ENCODE measurements at regions not wholly inside any gene's neighbourhood (a gene's known extent, or its start where the extent isn't known, plus 50 kb on each side); places are given as distances from the start of the nearest gene placed in this dataset.
"Not testable (repeated sequence)": the region's sequence is repeated elsewhere in the genome, so short reads cannot be mapped to it uniquely, and the experiment has no call there.

DNA sequence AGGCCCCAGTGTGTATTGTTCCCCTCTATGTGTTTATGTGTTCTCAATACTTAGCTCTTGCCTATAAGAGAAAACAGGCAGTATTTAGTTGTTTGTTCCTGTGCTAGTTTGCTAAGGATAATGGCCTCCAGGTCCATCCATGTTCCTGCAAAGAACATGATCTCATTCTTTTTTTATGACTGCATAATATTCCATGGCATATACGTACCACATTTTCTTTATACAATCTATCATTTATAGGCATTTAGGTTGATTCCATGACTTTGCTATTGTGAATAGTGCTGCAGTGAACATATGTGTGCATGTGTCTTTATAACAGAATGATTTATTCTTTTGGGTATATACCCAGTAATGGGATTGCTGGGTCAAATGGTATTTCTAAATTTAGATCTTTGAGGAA, 301.6 kb downstream of the PTGER3 start:
- H3K4me1 ChIP-seq (ENCODE audit: control insufficient read depth, insufficient read depth, low read length, poor library complexity, severe bottlenecking); H3K36me3 ChIP-seq (ENCODE audit: control insufficient read depth, insufficient read depth, low read length); H3K27ac ChIP-seq (ENCODE audit: low read depth, low read length, severe bottlenecking); H3K4me3 ChIP-seq (ENCODE audit: extremely low read depth, insufficient read depth, low read length, poor library complexity, severe bottlenecking): not testable (repeated sequence)
- peaks cover 10% of the 10 kb centered on the region for H3K9me3 ChIP-seq (ENCODE audit: control insufficient read depth, low read length)
- WGBS, 2 experiments (ENCODE audit: insufficient coverage in 2 of 2) = no CpG with 5 or more reads among the region's 1 CpG

DNA sequence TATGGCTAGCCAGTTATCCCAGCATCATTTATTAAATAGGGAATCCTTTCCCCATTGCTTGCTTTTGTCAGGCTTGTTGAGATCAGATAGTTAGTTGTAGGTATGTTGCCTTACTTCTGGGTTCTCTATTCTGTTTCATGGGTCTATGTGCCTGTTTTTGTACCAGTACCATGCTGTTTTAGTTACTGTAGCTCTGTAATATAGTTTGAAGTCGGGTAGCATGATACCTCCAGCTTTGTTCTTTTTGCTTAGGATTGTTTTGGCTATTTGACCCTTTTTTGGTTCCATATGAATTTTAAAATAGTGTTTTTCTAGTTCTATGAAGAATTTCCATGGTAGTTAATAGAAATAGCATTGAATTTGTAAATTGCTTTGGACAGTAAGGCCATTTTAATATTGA, 300.5 kb downstream of the PTGER3 start:
- not testable (repeated sequence) for H3K4me3 ChIP-seq (ENCODE audit: extremely low read depth, insufficient read depth, low read length, poor library complexity, severe bottlenecking); H3K36me3 ChIP-seq (ENCODE audit: control insufficient read depth, insufficient read depth, low read length); H3K27ac ChIP-seq (ENCODE audit: low read depth, low read length, severe bottlenecking); H3K4me1 ChIP-seq (ENCODE audit: control insufficient read depth, insufficient read depth, low read length, poor library complexity, severe bottlenecking)
- peaks cover 10% of the 10 kb centered on the region for H3K9me3 ChIP-seq (ENCODE audit: control insufficient read depth, low read length)
- WGBS, 2 experiments (ENCODE audit: insufficient coverage in 2 of 2) = no CpG with 5 or more reads among the region's 1 CpG

DNA sequence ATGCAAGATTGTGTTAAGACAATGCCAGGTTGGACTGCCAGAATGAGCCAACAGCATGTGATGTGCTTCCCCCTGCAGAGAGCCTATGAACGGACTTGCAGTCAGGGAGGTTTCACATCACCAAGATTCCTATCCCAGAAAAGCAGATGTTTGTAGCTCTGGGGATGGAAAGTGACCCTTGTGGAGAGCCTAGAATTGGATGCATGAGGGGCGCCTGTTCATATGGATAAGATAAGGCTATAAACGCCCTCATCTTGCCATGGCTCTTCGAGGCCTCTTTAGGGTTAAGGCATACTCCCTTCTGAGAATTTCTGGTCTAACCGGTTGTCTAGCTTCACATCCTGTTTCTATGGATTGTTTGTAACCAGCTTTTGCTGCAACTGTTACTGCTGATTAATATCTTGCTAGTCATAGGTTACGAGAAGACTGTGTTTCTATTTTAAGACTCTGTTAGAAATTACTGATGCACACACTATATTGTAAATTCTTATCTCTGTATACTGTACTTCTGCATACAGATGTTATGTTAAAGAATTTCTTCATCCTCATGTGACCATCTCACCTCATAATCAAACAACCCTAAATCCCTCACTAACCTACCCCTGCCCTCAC, 295.8 kb downstream of the PTGER3 start:
- H3K4me3 ChIP-seq (ENCODE audit: extremely low read depth, insufficient read depth, low read length, poor library complexity, severe bottlenecking); H3K36me3 ChIP-seq (ENCODE audit: control insufficient read depth, insufficient read depth, low read length); H3K9me3 ChIP-seq (ENCODE audit: control insufficient read depth, low read length); H3K4me1 ChIP-seq (ENCODE audit: control insufficient read depth, insufficient read depth, low read length, poor library complexity, severe bottlenecking); H3K27ac ChIP-seq (ENCODE audit: low read depth, low read length, severe bottlenecking): not testable (repeated sequence)
- 88 to 93% methylated on average over 1 to 3 of the region's 6 CpGs for whole genome bisulfite sequencing, 2 experiments (ENCODE audit: insufficient coverage in 2 of 2)

DNA sequence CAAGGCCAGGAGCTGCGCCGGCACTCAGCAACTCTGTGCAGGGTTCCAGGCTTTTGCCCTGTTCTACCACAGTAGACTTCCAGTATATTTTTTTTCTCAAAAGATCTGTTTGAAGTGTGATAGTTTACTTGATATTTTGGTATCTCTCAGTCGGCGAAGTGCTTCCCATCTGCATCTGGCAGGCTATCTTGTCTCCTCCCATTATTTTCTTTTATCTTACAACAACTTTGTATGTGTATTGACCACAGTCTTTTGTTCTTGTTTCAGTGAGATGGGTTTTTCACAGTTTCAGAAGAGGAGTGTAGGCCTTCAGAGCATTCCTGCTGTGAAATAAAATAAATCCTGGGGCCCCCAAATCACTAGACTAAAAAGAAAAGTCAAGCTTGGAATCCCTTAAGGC, 292.9 kb downstream of the PTGER3 start:
- H3K4me1 ChIP-seq (ENCODE audit: control insufficient read depth, insufficient read depth, low read length, poor library complexity, severe bottlenecking) = no peaks in the 10 kb centered on the region
- WGBS, 2 experiments (ENCODE audit: insufficient coverage in 2 of 2) = 100% methylated on average over 2 of the region's 4 CpGs; no CpG with 5 or more reads in 1 of the 2 experiments
- no peaks in the 10 kb centered on the region for H3K9me3 ChIP-seq (ENCODE audit: control insufficient read depth, low read length)
- H3K36me3 ChIP-seq (ENCODE audit: control insufficient read depth, insufficient read depth, low read length) = no peaks in the 10 kb centered on the region
- no peak overlapping the region for H3K27ac ChIP-seq (ENCODE audit: low read depth, low read length, severe bottlenecking)
- no peak overlapping the region for H3K4me3 ChIP-seq (ENCODE audit: extremely low read depth, insufficient read depth, low read length, poor library complexity, severe bottlenecking)

DNA sequence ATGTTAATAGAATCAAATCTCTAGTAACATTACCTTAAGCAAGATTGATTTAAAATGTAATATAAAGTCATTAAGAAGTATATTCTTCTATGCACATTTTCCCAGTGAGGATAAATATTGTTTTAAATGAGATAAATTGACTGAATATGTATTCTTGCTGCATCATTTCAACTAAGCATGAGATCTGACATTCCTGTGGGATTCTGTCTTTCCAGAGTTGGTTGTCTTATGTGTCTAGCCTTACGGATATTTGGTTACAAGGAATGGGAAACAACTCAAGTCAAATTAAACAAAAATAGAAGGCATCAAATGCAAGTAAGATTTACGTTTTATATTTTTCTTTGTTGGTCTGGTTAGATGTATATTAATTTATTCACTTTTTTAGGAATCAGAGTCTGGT, 287.5 kb downstream of the PTGER3 start:
- Histone ChIP-seq H3K4me3 (ENCODE audit: extremely low read depth, insufficient read depth, low read length, poor library complexity, severe bottlenecking) (no peak overlapping the region), H3K4me1 (ENCODE audit: control insufficient read depth, insufficient read depth, low read length, poor library complexity, severe bottlenecking) (peaks cover 7% of the 10 kb centered on the region)

DNA sequence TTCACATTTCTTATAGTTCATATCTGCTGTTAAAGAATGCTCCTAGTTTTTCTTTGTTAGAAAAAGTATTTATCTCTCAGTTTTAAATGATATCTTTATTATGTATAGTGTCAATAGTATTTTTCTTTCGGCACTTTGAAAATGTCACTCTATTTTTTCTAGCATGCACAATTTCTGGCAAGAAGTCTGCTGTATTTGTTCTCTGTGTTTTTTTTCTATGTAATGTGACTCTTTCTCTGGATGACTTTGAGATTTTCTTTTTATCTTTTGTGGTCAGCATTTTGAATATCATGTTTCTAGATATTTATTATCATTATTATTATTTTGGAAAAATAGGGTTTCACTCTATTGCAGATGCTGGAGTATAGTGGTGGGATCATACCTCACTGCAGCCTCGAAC, 285.2 kb downstream of the PTGER3 start:
- Histone ChIP-seq H3K36me3 (ENCODE audit: control insufficient read depth, insufficient read depth, low read length) (no peaks in the 10 kb centered on the region), H3K27ac (ENCODE audit: low read depth, low read length, severe bottlenecking) (no peak overlapping the region), H3K9me3 (ENCODE audit: control insufficient read depth, low read length) (no peaks in the 10 kb centered on the region), H3K4me1 (ENCODE audit: control insufficient read depth, insufficient read depth, low read length, poor library complexity, severe bottlenecking) (peaks cover 9% of the 10 kb centered on the region), H3K4me3 (ENCODE audit: extremely low read depth, insufficient read depth, low read length, poor library complexity, severe bottlenecking) (no peak overlapping the region)
- WGBS, 2 experiments (ENCODE audit: insufficient coverage in 2 of 2) = 78% methylated on average over 1 of the region's 2 CpGs; no CpG with 5 or more reads in 1 of the 2 experiments

More for the DNA sequence above, 287.5 kb downstream of the PTGER3 start:
- Histone ChIP-seq H3K36me3 (ENCODE audit: control insufficient read depth, insufficient read depth, low read length) (no peaks in the 10 kb centered on the region), H3K9me3 (ENCODE audit: control insufficient read depth, low read length) (no peaks in the 10 kb centered on the region), H3K27ac (ENCODE audit: low read depth, low read length, severe bottlenecking) (no peak overlapping the region)
- WGBS, 2 experiments (ENCODE audit: insufficient coverage in 2 of 2) = 80% methylated on average over 1 of the region's 2 CpGs; no CpG with 5 or more reads in 1 of the 2 experiments

DNA sequence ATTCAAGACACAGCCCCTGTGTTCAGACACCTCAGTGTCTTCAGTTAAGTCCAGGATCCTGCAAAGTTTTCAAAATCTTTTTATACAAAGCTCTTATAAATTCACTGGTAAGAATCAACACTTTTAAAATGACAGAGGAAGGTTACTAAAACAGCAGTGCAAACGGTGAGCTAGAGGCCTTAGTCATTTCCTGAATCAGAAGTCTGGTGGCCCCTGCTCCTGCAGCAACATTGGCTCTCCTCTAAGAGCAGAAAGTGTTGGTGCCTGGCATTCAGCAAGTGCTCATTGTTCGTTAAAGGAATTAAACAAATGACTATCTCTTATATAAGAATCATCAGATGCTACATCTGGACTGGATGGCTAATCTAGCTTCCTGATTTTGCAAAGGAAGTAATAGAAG, 282.9 kb downstream of the PTGER3 start:
- no peak overlapping the region for H3K4me3 ChIP-seq (ENCODE audit: extremely low read depth, insufficient read depth, low read length, poor library complexity, severe bottlenecking)
- H3K27ac ChIP-seq (ENCODE audit: low read depth, low read length, severe bottlenecking) = no peak overlapping the region
- H3K36me3 ChIP-seq (ENCODE audit: control insufficient read depth, insufficient read depth, low read length) = no peaks in the 10 kb centered on the region
- H3K9me3 ChIP-seq (ENCODE audit: control insufficient read depth, low read length) = no peaks in the 10 kb centered on the region
- peaks cover 9% of the 10 kb centered on the region for H3K4me1 ChIP-seq (ENCODE audit: control insufficient read depth, insufficient read depth, low read length, poor library complexity, severe bottlenecking)
- WGBS, 2 experiments (ENCODE audit: insufficient coverage in 2 of 2) = 20 to 33% methylated on average over 1 of the region's 2 CpGs

DNA sequence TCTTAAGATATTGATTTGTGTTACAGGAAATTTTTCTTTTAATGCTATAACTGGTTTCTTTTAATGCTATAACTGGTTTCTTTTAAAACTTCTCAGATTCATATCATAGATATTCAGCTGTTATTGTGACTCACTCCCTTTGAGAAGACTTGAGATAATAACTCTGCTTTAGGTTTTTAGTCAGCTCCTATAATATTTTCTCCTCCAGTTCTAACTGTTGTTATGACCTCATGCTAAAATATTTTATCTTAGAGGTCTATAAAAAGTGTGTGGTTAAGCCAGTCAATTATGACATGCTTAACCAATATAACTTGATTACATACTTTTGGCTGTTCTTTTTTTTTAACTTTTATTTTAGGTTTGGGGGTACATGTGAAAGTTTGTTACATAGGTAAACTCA, 280.2 kb downstream of the PTGER3 start:
- H3K9me3 ChIP-seq (ENCODE audit: control insufficient read depth, low read length) = no peaks in the 10 kb centered on the region
- H3K27ac ChIP-seq (ENCODE audit: low read depth, low read length, severe bottlenecking) = no peak overlapping the region
- peaks cover 9% of the 10 kb centered on the region for H3K4me1 ChIP-seq (ENCODE audit: control insufficient read depth, insufficient read depth, low read length, poor library complexity, severe bottlenecking)
- H3K4me3 ChIP-seq (ENCODE audit: extremely low read depth, insufficient read depth, low read length, poor library complexity, severe bottlenecking) = no peak overlapping the region
- H3K36me3 ChIP-seq (ENCODE audit: control insufficient read depth, insufficient read depth, low read length) = no peaks in the 10 kb centered on the region

DNA sequence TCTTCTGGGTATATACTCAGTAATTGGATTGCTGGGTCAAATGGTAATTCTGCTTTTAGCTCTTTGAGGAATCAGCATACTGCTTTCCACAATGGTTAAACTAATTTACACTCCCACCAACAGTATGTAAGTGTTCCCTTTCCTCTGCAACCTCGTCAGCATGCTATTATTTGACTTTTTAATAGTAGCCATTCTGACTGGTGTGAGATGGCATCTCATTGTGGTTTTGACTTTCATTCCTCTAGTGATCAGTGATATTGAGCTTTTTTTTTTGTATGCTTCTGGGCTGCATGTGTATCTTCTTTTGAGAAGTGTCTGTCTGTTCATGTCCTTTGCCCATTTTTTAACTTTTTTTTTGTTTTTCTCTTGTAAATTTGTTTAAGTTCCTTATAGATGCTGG, 279.4 kb downstream of the PTGER3 start:
- H3K4me3 ChIP-seq (ENCODE audit: extremely low read depth, insufficient read depth, low read length, poor library complexity, severe bottlenecking) = no peak overlapping the region
- no peak overlapping the region for H3K27ac ChIP-seq (ENCODE audit: low read depth, low read length, severe bottlenecking)
- H3K9me3 ChIP-seq (ENCODE audit: control insufficient read depth, low read length) = no peaks in the 10 kb centered on the region
- peaks cover 9% of the 10 kb centered on the region for H3K4me1 ChIP-seq (ENCODE audit: control insufficient read depth, insufficient read depth, low read length, poor library complexity, severe bottlenecking)
- no CpG with 5 or more reads among the region's 1 CpG for WGBS, 2 experiments (ENCODE audit: insufficient coverage in 2 of 2)
- no peaks in the 10 kb centered on the region for H3K36me3 ChIP-seq (ENCODE audit: control insufficient read depth, insufficient read depth, low read length)

DNA sequence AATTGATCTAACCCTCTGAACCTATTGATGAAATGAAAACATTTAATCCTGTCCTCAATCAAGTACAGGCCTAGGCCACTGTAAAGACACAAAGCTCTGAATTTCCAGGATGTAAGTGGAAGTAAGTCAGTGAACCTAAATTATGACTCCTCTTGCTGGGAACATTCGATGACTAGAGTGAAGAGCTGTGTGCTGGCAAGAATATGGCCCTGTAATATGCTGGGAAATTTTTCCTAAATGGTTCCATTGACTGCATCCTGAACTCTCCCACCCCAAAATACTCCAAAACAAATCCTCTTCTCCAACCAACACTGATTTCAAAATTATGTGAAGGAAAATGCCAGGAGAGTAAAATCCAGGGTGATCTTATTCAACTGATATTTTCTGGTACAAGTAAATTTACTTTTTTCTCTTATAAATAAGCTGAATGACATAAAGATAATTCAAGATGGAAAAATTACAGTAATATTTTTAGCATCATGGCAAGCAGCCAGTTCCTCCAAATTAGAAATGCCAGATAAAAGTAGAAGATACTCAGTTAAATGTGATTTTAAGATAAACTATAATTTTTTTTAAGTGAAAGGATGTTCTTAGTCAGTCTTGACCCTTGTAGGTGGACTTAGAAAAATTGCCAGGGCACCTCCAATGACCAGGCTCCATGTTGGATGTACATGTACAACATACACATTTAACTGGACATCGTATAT, 269.4 kb downstream of the PTGER3 start:
- Histone ChIP-seq H3K4me3 (ENCODE audit: extremely low read depth, insufficient read depth, low read length, poor library complexity, severe bottlenecking) (no peak overlapping the region), H3K27ac (ENCODE audit: low read depth, low read length, severe bottlenecking) (no peak overlapping the region), H3K4me1 (ENCODE audit: control insufficient read depth, insufficient read depth, low read length, poor library complexity, severe bottlenecking) (no peaks in the 10 kb centered on the region), H3K36me3 (ENCODE audit: control insufficient read depth, insufficient read depth, low read length) (no peaks in the 10 kb centered on the region), H3K9me3 (ENCODE audit: control insufficient read depth, low read length) (no peaks in the 10 kb centered on the region)
- 100% methylated on average over 1 of the region's 2 CpGs for WGBS, 2 experiments (ENCODE audit: insufficient coverage in 2 of 2)

DNA sequence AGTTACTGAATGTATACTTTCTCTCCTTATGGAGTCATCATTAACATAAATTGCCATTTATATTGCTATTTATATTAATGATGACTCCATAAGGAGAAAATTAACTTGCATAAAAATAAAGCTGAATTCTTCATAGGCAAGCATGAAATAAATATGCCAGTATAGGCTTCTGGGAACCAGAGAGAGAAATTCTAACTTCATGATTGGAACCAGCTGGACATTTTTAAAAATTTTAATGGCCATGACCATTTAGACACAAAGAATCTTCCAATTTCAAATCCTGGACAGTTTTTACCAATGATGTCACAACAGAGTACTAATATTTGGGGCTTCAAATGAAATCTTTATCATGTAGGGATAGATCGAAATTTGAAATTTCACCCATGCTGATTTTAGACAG, 268.7 kb downstream of the PTGER3 start:
- H3K27ac ChIP-seq (ENCODE audit: low read depth, low read length, severe bottlenecking) = no peak overlapping the region
- H3K4me1 ChIP-seq (ENCODE audit: control insufficient read depth, insufficient read depth, low read length, poor library complexity, severe bottlenecking) = no peaks in the 10 kb centered on the region
- WGBS, 2 experiments (ENCODE audit: insufficient coverage in 2 of 2) = no CpG with 5 or more reads among the region's 1 CpG
- H3K9me3 ChIP-seq (ENCODE audit: control insufficient read depth, low read length) = no peaks in the 10 kb centered on the region
- no peaks in the 10 kb centered on the region for H3K36me3 ChIP-seq (ENCODE audit: control insufficient read depth, insufficient read depth, low read length)
- no peak overlapping the region for H3K4me3 ChIP-seq (ENCODE audit: extremely low read depth, insufficient read depth, low read length, poor library complexity, severe bottlenecking)
